HG03108 (cell line): ENCODE measurements at regions not wholly inside any gene's neighbourhood (a gene's known extent, or its start where the extent isn't known, plus 50 kb on each side); places are given as distances from the start of the nearest gene placed in this dataset.
A peak's percentile ranks its signal among the peaks of the same experiment; 100 is the strongest.
"Not testable (repeated sequence)": the region's sequence is repeated elsewhere in the genome, so short reads cannot be mapped to it uniquely, and the experiment has no call there.

Source experiments
- ATAC-seq: cut with Tn5 transposase; IDR thresholded peaks from one replicate; pipeline ENCODE4 v1.9.1; 2021; ENCODE audit warnings: moderate library complexity; ENCODE audit not compliant: unreplicated experiment

DNA sequence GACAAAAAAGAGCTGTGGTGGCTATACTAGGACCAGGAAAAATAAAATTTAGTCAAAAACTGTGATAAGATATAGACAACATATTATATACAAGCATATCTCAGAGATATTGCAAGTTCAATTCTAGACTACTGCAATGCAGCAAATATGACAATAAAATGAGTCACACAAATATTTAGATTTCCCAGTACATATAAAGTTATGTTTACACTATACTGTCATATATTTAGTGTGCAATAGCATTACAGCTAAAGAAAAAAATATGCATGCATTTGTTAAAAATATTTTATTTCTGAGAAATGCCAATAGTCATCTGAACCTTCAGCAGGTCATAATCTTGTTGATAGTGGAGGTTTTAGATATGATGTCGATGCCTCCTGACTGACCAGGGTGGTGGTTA is 72.1 kb downstream of the AKR1C4 start:
- ATAC-seq = no peak

DNA sequence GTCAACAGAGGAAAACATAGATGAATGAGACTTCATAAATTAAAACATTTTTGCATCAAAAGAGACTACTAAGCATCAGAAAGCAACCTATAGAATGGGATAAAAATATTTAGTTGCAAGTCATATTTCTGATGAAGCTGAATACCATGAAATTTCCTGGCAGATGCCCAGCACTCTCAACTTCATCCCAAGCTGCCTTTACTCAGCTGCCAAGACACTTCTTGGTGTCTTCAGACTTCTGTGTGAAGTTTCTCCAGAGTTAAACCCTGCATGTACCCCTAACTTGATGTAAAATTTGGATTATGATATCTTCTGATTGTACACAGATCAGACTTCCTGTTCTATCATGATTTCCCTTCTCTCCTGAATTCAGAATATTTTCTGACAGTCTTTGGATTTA is 73.2 kb downstream of the AKR1C4 start:
- ATAC-seq = no peak

DNA sequence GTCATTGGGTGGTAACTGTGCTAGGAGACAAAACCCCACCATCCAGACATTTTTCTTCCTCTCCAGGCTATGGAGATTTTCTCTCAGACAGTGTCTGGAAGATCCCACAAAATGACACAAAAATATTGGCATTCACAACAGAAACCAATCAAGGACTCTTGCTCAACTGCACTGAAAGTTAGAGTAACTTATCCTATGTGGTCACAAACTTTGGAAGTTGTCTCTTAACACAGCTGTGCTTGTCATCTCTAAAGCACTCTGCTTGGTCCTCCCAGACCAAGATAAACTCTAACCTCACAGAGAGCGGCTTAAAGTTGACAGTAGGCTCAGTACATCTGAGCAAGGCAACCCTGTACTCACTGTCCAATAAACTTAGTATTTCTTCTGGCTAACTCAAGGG is 74.9 kb downstream of the AKR1C4 start:
- ATAC-seq = no peak

DNA sequence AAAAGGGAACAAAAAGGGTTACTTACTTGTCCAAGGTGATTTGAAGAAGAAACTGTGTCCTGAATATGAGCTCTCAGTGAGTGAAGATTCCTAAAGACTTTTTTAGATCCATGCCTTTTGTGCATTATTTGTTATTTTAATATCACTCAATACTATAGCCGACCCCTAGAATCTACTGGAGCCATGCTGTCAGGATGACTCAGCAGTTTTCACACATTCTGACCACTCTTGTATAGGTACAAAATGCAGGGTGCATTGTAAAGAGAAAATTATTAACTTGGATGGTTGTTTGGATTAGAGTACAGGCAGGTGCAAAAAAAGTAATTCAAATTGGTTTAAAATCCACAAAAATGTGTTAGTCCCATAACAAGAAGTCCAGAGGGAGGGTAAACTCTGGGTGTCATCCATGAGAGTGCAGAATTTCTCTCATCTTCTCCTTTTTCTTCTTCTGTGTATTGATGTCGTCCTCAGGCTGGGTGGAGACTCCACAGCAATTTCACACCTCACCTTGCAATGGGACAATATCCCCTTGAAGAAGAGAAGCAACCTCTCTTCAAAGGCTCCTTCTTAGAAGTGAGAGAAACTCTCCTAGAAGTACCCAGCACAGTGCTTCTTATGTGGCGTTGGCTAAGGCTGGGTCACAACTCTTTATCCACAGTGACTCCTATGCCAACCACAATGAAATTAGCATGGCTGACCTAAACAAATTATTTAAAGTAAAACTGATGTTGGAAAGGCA is 75.6 kb downstream of the AKR1C4 start:
- ATAC-seq = no peak

GRCh38 chr10:5274795-5275194 is 78.2 kb downstream of the AKR1C4 start:
- ATAC-seq = no peak

- ATAC-seq = no peak
Measured at GRCh38 chr10:5281356-5281755, 83.4 kb upstream of the UCN3 start.

DNA sequence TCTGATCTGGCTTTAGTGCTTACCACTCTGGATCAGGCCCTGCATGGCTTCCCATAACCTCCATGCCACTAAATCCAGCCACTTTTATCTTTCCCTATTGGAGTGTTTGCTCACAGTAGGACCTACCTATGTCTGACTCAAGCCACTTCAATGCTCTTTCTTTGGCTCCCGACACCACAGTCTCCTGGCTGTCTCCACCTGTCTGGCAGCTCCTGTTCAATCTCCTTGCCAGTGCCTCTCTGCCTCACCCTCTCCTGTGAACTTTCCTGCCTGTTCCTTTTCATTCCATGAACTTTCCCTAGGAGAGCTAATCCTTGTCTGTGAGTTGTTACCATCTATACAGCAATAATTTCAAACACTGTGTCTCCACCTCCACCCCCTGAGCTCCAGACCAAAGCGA is 82.6 kb upstream of the UCN3 start:
- no peak for ATAC-seq

GRCh38 chr10:5283305-5284158 is 81.2 kb upstream of the UCN3 start:
- ATAC-seq = no peak

DNA sequence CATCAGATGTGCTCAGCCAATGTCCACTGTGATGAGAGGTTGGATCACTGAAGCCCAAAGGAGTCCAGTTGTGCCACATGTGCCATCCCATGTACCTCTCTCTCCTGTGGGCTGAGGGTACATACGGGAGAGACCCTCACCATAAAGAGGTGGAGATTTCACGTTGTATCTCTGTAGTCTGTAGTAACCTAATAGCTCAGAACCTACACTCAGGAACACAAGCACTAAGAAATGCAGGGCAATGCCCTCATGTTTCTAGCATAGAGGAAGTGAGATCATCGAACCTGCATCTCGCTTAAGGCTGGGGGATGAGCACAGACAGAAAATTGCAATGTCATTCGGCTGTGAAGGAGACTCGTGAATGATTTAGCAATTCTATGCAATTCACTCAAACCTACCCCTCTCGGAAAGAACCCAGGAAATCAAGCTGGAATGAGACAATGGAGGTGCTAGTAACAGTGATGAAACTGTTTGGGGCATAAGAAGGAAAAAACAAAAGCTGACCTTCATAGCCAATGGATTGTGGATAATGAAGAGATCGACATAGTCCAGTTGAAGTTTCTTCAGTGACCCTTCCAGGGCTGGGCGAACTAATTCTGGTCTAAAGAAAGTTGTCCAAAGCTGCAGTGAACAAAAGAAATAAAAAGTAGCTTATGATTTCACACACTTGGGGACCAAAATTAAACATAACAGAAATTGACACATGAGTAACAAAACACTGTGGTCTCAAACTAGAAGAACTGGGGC is 80.3 kb upstream of the UCN3 start:
- ATAC-seq = peak; percentile 63

DNA sequence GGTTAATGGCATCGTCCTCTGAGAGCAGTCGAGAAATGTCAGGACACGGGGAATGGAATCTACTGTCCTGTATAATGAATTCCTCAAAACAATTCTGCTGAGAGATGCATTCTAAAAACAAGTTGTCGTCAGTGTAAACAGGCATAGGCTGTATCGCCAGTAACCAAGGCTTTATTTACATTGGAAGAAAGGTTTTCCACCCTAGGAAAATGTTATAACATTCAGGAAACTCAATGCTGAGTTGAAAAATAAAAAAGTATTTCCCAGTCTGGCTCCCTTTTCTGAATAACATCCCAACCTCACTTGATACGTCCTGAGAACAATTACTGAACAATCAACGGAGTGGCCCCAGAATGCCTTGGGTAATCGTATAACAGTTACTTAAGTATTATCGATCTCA is 79.6 kb upstream of the UCN3 start:
- ATAC-seq = no peak

DNA sequence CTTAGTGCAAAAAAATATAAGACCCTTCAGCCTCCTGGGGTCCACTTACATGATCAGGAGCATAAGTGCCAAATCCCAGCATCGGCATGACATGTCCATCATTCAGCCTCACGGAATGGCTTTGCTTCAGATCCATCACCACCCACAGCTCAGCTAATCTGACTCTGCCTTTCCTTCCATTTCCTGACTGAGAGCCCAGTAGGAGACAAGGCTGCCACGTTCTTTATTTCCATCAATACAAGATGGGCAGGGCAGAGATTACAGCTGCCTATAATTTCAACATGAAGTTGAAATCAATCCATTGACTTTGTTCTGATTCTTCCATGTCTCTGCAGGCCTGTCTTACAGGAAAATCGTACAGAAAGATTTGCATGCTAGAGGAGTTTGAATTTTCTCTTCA is 76.4 kb upstream of the UCN3 start:
- ATAC-seq = no peak

GRCh38 chr10:5289228-5289627 is 75.5 kb upstream of the UCN3 start:
- ATAC-seq = not testable (repeated sequence)

GRCh38 chr10:5291501-5292195 is 73.1 kb upstream of the UCN3 start:
- no peak for ATAC-seq

- no peak for ATAC-seq
Measured at GRCh38 chr10:5292196-5292735, 72.5 kb upstream of the UCN3 start.

- ATAC-seq = not testable (repeated sequence)
Measured at GRCh38 chr10:5292970-5293369, 71.8 kb upstream of the UCN3 start.

DNA sequence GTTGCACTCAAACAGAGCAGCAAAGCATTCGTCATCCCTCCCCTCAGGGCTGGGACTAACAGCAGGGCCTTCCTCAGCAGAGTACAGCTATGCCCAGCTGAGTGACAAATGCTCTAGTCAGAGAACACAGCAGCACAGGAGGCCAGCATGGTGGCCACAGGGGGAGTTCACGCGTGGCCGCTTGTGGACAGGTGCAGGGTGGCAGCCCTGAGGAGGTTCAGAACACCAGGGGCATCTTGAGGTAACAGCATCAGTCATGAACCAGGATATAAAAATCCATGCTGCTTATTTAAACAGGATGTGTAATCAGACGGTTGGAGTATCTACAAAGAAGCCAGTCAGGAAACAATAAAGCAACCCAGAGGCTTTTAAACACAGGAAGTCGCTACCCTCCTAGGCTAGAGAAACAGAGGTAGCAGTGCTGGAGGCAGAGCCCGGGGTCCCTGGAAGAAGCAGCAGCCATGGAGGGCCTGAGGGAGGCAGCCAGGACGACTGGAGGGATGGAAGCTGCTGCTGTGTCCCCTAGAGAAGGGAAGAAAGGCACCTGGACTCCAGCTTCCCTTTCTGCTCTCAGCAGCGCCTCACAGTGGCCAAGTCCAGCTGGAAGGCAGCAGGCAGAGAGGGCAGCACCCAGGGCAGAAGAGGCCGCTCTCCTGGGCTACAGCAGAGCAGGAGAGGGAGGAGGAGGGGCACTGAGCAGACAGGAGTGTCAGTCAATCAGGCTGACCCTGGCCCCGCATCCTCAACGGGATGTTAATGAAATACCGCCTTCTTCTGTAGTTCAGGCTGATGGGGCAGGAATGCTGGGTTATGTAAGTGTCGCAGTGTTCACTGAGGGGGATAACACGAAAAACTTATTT is 70.8 kb upstream of the UCN3 start:
- ATAC-seq = no peak

DNA sequence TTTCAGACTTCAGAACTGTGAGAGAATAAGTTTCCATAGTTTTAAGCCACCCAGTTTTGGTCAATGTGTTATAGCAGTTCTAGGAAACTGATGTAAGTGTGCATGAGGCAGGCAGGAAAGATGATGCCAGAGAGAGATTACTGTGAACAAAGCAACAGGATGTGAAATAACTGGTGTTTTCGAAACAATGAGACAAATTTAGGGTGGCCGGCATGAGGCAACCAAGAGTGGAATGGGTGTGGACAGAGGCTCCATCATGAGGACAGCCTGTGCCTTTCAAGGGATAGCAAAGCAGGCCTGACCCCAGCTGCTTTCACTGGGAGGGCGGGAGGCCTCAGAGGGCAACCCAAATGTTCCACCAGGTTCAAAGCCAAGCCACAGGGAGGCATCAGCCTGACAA is 67.3 kb upstream of the UCN3 start:
- no peak for ATAC-seq

GRCh38 chr10:5297996-5298395 is 66.8 kb upstream of the UCN3 start:
- no peak for ATAC-seq

GRCh38 chr10:5299950-5300349 is 64.8 kb upstream of the UCN3 start:
- no peak for ATAC-seq

DNA sequence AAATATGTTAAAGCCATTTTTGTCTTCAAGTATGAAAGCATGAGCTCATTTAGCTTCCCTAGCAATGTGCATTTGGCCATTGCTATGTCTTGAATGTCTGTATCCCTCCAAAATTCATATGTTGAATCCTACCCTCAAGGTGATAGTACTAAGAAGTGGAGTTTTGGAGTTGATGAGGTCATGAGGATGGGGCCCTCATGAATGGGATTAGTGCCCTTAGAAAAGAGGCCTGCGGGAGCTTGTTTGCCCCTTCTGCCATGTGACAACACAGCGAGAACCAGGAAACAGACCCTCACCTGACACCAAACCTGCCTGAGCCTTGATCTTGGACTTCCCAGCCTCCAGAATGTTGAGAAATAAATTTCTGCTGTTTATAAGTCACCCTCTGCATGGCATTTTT is 61.3 kb upstream of the UCN3 start:
- ATAC-seq = no peak
